Mucosa of descending colon (tissue), 3 donors: ENCODE measurements at regions not wholly inside any gene's neighbourhood (a gene's known extent, or its start where the extent isn't known, plus 50 kb on each side); places are given as distances from the start of the nearest gene placed in this dataset.

ENCODE experiments used
- ATAC-seq: fragments of 200-7000 bp; cut with Tn5 transposase; one replicate; pipeline ENCODE4 v1.9.1; 2020; ENCODE audit warnings: mild to moderate bottlenecking, moderate library complexity
- DNase-seq, 3 donors: peaks; one replicate each; pipeline ENCODE4 v3.0.0-alpha.2; 2020
- H3K36me3 ChIP-seq: fragments of 200-600 bp; one replicate; pipeline ENCODE4 v1.8.0; 2021; ENCODE audit warnings: low read depth, mild to moderate bottlenecking
- H3K4me1 ChIP-seq: fragments of 200-600 bp; one replicate; pipeline ENCODE4 v1.8.0; 2021; ENCODE audit warnings: low read depth, mild to moderate bottlenecking
- H3K4me3 ChIP-seq: fragments of 200-600 bp; one replicate; pipeline ENCODE4 v1.8.0; 2021; ENCODE audit warnings: mild to moderate bottlenecking
- H3K9me3 ChIP-seq: fragments of 200-600 bp; one replicate; pipeline ENCODE4 v1.8.0; 2021; ENCODE audit warnings: mild to moderate bottlenecking
- intact Hi-C, 2 donors: fragments of 100-400 bp; cut with DNase I in 1 of 2; cut with micrococcal nuclease in 1 of 2; formaldehyde crosslinking; loops; one replicate each; pipeline versions ENCODE4 v1.11.0 to v1.11.1; 2022; cut with DNase I, micrococcal nuclease
- TF ChIP-seq, protein P1 (sequence below): fragments of 200-600 bp; IDR thresholded peaks from one replicate; pipeline ENCODE4 v1.8.0; 2022; ENCODE audit warnings: antibody characterized with exemption, mild to moderate bottlenecking
- donor health status: DM: no; HTN: no; CAD: no; lungs with moderate emphysema.
- donor health status: DM: no; HTN: no; CAD: no.
- donor health status: DM: no; HTN: yes; CAD: no.

DNA sequence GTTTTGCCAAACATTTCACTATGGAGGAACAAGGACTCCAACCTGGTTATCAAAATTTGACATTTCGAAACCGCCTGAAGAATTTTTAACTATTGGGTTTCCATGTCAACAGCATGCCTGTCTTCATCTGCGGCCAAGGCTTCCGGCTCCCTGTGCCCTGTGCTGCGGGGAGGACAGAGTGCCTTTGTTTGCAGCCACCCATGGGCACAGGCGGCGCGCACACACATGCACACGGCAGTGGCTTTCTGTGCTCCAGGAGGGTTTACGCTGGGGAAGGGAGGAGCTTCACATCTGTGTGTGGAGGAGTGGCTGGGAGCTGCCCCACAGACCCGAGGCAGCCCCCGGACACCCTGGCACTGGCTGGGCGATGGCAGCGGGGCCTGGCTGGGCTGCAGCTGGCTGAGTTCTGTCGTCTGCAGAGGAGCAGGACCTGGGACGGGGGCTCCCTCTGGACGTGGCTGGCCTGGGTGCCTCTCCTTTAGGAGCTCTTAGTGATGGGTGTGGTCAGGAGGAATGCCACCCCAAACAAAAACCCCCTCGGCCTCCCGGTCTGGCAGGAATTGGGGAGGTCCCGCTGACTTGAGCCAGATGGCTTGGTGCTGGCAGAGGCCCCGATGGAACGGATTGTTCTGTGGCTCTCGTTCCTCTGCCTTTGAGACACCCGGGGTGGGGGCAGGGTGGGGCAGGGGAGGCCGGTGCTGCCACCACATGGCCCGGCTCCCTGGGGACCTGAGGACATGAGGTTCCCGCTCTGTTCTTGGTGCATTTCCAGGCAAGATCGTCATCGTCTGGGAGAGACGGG, 1290.9 kb downstream of the BRD1 start:
- Histone ChIP-seq H3K4me3 (no peak overlapping the region), H3K36me3 (no peaks in the 10 kb centered on the region), H3K9me3 (no peaks in the 10 kb centered on the region), H3K4me1 (no peaks in the 10 kb centered on the region)
- ATAC-seq = no peak
- DNase-seq = no peak
- intact Hi-C loops = no loop called here
- TF ChIP-seq, protein P1, sequence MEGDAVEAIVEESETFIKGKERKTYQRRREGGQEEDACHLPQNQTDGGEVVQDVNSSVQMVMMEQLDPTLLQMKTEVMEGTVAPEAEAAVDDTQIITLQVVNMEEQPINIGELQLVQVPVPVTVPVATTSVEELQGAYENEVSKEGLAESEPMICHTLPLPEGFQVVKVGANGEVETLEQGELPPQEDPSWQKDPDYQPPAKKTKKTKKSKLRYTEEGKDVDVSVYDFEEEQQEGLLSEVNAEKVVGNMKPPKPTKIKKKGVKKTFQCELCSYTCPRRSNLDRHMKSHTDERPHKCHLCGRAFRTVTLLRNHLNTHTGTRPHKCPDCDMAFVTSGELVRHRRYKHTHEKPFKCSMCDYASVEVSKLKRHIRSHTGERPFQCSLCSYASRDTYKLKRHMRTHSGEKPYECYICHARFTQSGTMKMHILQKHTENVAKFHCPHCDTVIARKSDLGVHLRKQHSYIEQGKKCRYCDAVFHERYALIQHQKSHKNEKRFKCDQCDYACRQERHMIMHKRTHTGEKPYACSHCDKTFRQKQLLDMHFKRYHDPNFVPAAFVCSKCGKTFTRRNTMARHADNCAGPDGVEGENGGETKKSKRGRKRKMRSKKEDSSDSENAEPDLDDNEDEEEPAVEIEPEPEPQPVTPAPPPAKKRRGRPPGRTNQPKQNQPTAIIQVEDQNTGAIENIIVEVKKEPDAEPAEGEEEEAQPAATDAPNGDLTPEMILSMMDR = no peak

DNA sequence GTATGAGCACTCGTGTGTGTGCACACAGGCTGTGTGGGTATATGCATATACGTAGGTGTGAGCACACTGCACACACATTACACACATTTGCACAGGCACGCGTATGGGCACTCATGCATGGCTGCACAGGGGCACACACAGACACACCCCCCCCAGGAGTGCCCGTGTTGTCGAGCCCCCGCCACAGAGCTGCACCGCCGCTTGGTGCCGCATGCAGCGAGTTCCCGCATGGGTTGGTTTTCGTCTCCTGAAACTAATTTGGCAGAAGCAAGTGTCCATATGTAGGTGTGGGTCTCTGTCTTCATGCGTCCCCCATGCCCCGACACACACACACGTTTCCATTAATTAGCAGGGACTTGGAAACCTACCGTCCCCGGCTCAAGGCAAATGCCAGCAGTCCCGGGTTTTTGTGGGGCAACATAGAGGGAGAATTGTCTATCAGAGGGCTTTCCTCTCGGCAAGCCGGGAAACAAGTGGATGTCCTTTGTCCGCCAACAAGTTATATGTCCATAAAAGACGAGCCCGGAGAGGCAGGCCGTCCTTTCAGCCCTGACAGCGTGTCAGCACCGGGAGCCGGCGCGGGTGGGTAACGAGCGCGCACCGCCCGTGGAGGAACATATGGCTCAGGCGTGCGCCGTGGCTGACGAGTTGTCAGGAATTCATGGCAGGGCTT, 1291.7 kb downstream of the BRD1 start:
- no peak for ATAC-seq

DNA sequence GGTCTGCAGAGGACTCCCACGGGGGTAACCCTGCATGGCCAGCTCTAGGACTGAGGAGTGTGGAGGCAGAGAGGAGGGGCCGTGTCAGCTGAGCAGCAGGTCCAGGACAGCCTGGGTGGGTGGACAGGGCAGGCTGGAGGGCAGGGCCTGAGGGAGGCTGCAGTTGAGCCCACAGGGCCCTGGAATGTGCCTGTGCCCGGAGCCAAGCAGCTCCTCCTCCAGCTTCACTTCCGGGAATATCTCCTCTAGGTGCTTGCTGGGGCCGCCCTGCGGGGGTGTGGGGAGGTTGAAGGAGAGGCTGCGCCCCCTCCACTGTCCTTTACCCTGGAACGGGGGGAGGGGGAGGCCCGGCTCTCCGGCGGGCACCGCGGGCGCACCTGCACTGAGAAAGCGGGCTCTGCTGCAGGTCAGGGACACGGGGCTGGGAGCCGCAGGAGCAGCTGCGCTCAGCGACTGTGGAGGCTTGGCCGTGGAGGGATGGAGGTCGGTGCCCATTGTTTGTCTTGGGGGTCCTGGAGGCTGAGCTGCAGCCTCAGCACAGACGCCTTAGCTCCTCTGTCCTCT, 1293.2 kb downstream of the BRD1 start:
- H3K4me3 ChIP-seq = no peak overlapping the region
- no peaks in the 10 kb centered on the region for H3K9me3 ChIP-seq
- ATAC-seq (no peak), DNase-seq (no peak)
- no peaks in the 10 kb centered on the region for H3K36me3 ChIP-seq
- TF ChIP-seq, protein P1 = no peak
- intact Hi-C loops = no loop called here
- H3K4me1 ChIP-seq = no peaks in the 10 kb centered on the region

More for the DNA sequence above, 1291.7 kb downstream of the BRD1 start:
- Histone ChIP-seq H3K4me3 (no peak overlapping the region), H3K36me3 (no peaks in the 10 kb centered on the region), H3K9me3 (no peaks in the 10 kb centered on the region), H3K4me1 (no peaks in the 10 kb centered on the region)
- DNase-seq = no peak
- intact Hi-C loops = no loop called here
- TF ChIP-seq, protein P1 = no peak

DNA sequence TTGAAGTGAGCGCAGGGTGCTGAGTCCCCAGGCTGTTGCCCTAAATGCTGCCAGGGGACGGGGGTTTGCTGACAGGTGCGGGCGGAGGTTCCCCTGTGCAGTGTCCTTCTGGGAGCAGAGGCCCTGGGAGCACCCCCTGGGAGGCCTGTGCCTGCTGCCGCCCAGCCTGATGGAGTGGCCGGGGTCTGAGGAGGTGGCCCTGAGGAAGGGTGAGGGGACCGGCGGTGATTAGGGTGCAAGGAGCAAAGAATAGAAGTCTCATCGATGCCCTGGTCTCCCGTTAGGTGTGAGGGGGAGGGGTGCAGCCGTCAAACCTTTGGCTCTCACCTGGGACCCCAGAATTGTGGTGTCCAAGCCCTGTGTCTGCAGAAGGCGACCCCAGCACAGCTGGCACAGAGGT, 1294.7 kb downstream of the BRD1 start:
- TF ChIP-seq, protein P1 = no peak
- no peaks in the 10 kb centered on the region for H3K36me3 ChIP-seq
- H3K9me3 ChIP-seq = no peaks in the 10 kb centered on the region
- intact Hi-C loops = no loop called here
- no peaks in the 10 kb centered on the region for H3K4me1 ChIP-seq
- no peak for ATAC-seq
- H3K4me3 ChIP-seq = no peak overlapping the region
- DNase-seq = no peak

DNA sequence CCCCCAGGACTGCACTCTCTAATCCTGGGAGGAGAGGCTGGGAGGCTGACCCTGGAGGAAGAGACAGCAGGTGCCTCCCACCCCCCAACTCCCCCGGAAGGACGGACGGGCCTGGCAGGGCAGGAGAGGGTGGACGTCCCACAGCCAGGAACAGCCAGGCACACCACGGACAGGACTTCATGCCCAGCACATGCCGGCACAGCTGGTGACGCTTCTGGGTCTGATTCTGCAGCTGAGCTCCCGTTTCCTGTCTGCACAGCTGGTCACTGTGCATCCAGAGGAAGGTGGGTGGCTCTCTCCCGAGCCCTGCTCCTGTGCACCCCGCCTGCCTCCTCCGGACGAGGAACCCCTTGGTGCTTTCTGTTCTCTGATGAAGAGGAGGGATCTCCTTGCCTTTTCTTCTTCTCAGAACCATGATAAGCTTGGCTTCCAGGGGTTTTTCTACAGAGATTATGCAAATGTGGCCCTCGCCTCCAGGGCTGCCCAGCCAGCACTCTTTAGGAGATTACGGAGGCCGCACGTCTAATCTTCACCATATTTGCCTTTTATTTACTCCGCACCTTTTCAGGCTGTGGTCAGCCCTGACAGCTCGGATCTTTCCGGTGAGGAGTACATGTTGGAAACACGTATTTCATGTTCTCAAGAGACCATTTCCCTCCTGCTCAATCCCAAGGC, 1295.8 kb downstream of the BRD1 start:
- Histone ChIP-seq H3K9me3 (no peaks in the 10 kb centered on the region), H3K4me1 (no peaks in the 10 kb centered on the region), H3K36me3 (no peaks in the 10 kb centered on the region), H3K4me3 (no peak overlapping the region)
- no peak for DNase-seq
- TF ChIP-seq, protein P1 = no peak
- ATAC-seq = no peak
- intact Hi-C loops = no loop called here
